HEK293 (cell line): ENCODE measurements at regions not wholly inside any gene's neighbourhood (a gene's known extent, or its start where the extent isn't known, plus 50 kb on each side); places are given as distances from the start of the nearest gene placed in this dataset.

ENCODE experiments used
- CTCF ChIA-PET: fragments of 350-600 bp; formaldehyde crosslinking; extraction: SDS; loops from one replicate; lab custom pipeline; 2021; ENCODE audit warnings: antibody characterized with exemption; lab: Yijun Ruan, JAX
- POLR2A ChIA-PET: fragments of 300-600 bp; formaldehyde crosslinking; extraction: SDS; loops from one replicate; lab custom pipeline; 2020; ENCODE audit warnings: antibody characterized with exemption, inconsistent platforms; lab: Yijun Ruan, JAX
- H3K27ac ChIP-seq: fragments of 200-500 bp; sonication (Bioruptor generic); 2 replicates; pipeline ENCODE4 v1.5.1; 2014; ENCODE audit warnings: low read depth, low read length, control low read depth, inconsistent platforms; ENCODE audit errors: extremely low read depth
- H3K36me3 ChIP-seq, 2 experiments: fragments of 200-500 bp in 1 of 2; sonication (Bioruptor generic) in 1 of 2; 1 replicate in 1 of 2; 2 replicates in 1 of 2; pipeline ENCODE4 v1.5.1; 2014 to 2017; ENCODE audit warnings: inconsistent platforms in 2 of 2, low read length in 2 of 2; ENCODE audit not compliant: control insufficient read depth in 2 of 2, insufficient read depth in 1 of 2
- H3K4me1 ChIP-seq: fragments of 200-500 bp; sonication (Bioruptor generic); 2 replicates; pipeline ENCODE4 v1.5.1; 2014; ENCODE audit warnings: mild to moderate bottlenecking, low read length, inconsistent platforms; ENCODE audit not compliant: control insufficient read depth, insufficient read depth
- H3K4me3 ChIP-seq: 2 replicates; pipeline ENCODE4 v1.5.1; 2011; ENCODE audit warnings: low read depth, mild to moderate bottlenecking, control low read depth, low read length, moderate library complexity
- H3K9me3 ChIP-seq: fragments of 200-500 bp; sonication (Bioruptor generic); 2 replicates; pipeline ENCODE4 v1.5.1; 2014; ENCODE audit warnings: low read depth, low read length, inconsistent platforms; ENCODE audit not compliant: control insufficient read depth, insufficient read depth
- EGR2 ChIP-seq: fragments of 450-650 bp; formaldehyde crosslinking; IDR thresholded peaks from 2 replicates; pipeline ENCODE4 v1.5.1; 2016; ENCODE audit warnings: low read depth, missing biosample characterization, missing genetic modification characterization
- FEZF1 ChIP-seq: fragments of 450-650 bp; formaldehyde crosslinking; IDR thresholded peaks from 2 replicates; pipeline ENCODE4 v1.5.1; 2016; ENCODE audit warnings: missing biosample characterization, missing genetic modification characterization
- KLF9 ChIP-seq: fragments of 450-650 bp; formaldehyde crosslinking; IDR thresholded peaks from 2 replicates; pipeline ENCODE4 v1.5.1; 2016; ENCODE audit warnings: missing biosample characterization, missing genetic modification characterization, low read depth
- MYNN ChIP-seq: fragments of 450-650 bp; formaldehyde crosslinking; IDR thresholded peaks from 2 replicates; pipeline ENCODE4 v1.5.1; 2016; ENCODE audit warnings: missing biosample characterization, missing genetic modification characterization, borderline replicate concordance
- MZF1 ChIP-seq: fragments of 450-650 bp; formaldehyde crosslinking; IDR thresholded peaks from 2 replicates; pipeline ENCODE4 v1.5.1; 2017; ENCODE audit warnings: missing biosample characterization, missing genetic modification characterization, borderline replicate concordance
- REPIN1 ChIP-seq: fragments of 450-650 bp; formaldehyde crosslinking; IDR thresholded peaks from 2 replicates; pipeline ENCODE4 v1.5.1; 2017; ENCODE audit warnings: missing biosample characterization, missing genetic modification characterization, low read depth
- YY1 ChIP-seq: fragments of 450-650 bp; formaldehyde crosslinking; IDR thresholded peaks from 2 replicates; pipeline ENCODE4 v1.5.1; 2018; ENCODE audit warnings: missing biosample characterization, missing genetic modification characterization
- ZBTB1 ChIP-seq: fragments of 450-650 bp; formaldehyde crosslinking; IDR thresholded peaks from 2 replicates; pipeline ENCODE4 v1.5.1; 2016; ENCODE audit warnings: missing biosample characterization, missing genetic modification characterization
- ZNF138 ChIP-seq: fragments of 450-650 bp; formaldehyde crosslinking; IDR thresholded peaks from 2 replicates; pipeline ENCODE4 v1.5.1; 2016; ENCODE audit warnings: missing biosample characterization, missing genetic modification characterization, borderline replicate concordance
- ZNF140 ChIP-seq: fragments of 450-650 bp; formaldehyde crosslinking; IDR thresholded peaks from 2 replicates; pipeline ENCODE4 v1.5.1; 2016; ENCODE audit warnings: missing biosample characterization, missing genetic modification characterization
- ZNF221 ChIP-seq: fragments of 450-650 bp; formaldehyde crosslinking; IDR thresholded peaks from 2 replicates; pipeline ENCODE4 v1.5.1; 2017; ENCODE audit warnings: missing biosample characterization, missing genetic modification characterization, borderline replicate concordance
- ZNF24 ChIP-seq: fragments of 450-650 bp; formaldehyde crosslinking; IDR thresholded peaks from 2 replicates; pipeline ENCODE4 v1.5.1; 2016; ENCODE audit warnings: missing biosample characterization, missing genetic modification characterization
- ZNF292 ChIP-seq: fragments of 450-650 bp; formaldehyde crosslinking; IDR thresholded peaks from 2 replicates; pipeline ENCODE4 v1.5.1; 2016; ENCODE audit warnings: low read depth, missing biosample characterization, missing genetic modification characterization, borderline replicate concordance
- ZNF302 ChIP-seq: fragments of 450-650 bp; formaldehyde crosslinking; IDR thresholded peaks from 2 replicates; pipeline ENCODE4 v1.5.1; 2016; ENCODE audit warnings: missing biosample characterization, missing genetic modification characterization, low read depth
- ZNF335 ChIP-seq: fragments of 450-650 bp; formaldehyde crosslinking; conservative IDR thresholded peaks from 2 replicates; pipeline ENCODE4 v1.5.1; 2016; ENCODE audit warnings: missing biosample characterization, missing genetic modification characterization
- ZNF544 ChIP-seq: fragments of 450-650 bp; formaldehyde crosslinking; IDR thresholded peaks from 2 replicates; pipeline ENCODE4 v1.5.0; 2017; ENCODE audit warnings: missing biosample characterization, missing genetic modification characterization
- ZNF555 ChIP-seq: fragments of 450-650 bp; formaldehyde crosslinking; conservative IDR thresholded peaks from 2 replicates; pipeline ENCODE4 v1.5.1; 2017; ENCODE audit warnings: missing biosample characterization, mild to moderate bottlenecking, missing genetic modification characterization, inconsistent platforms
- ZNF600 ChIP-seq: fragments of 450-650 bp; formaldehyde crosslinking; IDR thresholded peaks from 2 replicates; pipeline ENCODE4 v1.5.1; 2016; ENCODE audit warnings: missing biosample characterization, missing genetic modification characterization
- ZNF610 ChIP-seq: fragments of 450-650 bp; formaldehyde crosslinking; IDR thresholded peaks from 2 replicates; pipeline ENCODE4 v1.5.1; 2016; ENCODE audit warnings: missing biosample characterization, missing genetic modification characterization, borderline replicate concordance
- ZNF658 ChIP-seq: fragments of 450-650 bp; formaldehyde crosslinking; IDR thresholded peaks from 2 replicates; pipeline ENCODE4; 2016; ENCODE audit warnings: missing biosample characterization, missing genetic modification characterization
- ZNF701 ChIP-seq: fragments of 450-650 bp; formaldehyde crosslinking; IDR thresholded peaks from 2 replicates; pipeline ENCODE4 v1.5.1; 2016; ENCODE audit warnings: missing biosample characterization, missing genetic modification characterization
- ZNF707 ChIP-seq: fragments of 450-650 bp; formaldehyde crosslinking; IDR thresholded peaks from 2 replicates; pipeline ENCODE4 v1.5.1; 2016; ENCODE audit warnings: missing biosample characterization, missing genetic modification characterization
- TF ChIP-seq, protein P1 (sequence below): fragments of 450-650 bp; formaldehyde crosslinking; IDR thresholded peaks from 2 replicates; pipeline ENCODE4 v1.5.1; 2017; ENCODE audit warnings: missing biosample characterization, missing genetic modification characterization
- TF ChIP-seq, protein P2 (sequence below): fragments of 450-650 bp; formaldehyde crosslinking; IDR thresholded peaks from 2 replicates; pipeline ENCODE4 v1.5.1; 2016; ENCODE audit warnings: missing biosample characterization, missing genetic modification characterization
- TF ChIP-seq, protein P3 (sequence below): fragments of 450-650 bp; formaldehyde crosslinking; IDR thresholded peaks from 2 replicates; pipeline ENCODE4 v1.5.1; 2016; ENCODE audit warnings: missing biosample characterization, missing genetic modification characterization
- TF ChIP-seq, protein P4 (sequence below): fragments of 450-650 bp; formaldehyde crosslinking; IDR thresholded peaks from 2 replicates; pipeline ENCODE4 v1.5.1; 2017; ENCODE audit warnings: missing biosample characterization, mild to moderate bottlenecking, missing genetic modification characterization, moderate library complexity

DNA sequence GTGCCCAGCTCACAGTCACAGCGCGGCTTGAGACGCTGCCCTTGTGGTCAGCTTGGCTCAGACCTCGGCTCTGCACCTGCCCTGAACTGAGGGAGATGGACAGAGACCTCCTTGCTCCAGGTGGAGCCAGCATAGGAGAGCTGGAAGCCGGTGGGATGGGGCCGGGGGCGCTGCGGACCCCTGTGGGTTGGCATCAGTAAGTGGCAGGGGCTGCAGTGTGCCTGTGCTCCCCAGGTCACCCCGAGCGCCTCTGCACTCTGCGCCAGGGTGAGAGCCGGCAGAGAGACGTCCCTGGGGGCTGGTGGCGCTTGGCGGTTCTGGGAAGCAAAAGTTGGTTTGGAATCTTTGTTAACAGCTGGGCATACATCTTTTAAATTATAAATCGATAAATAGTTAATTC, 105.6 kb upstream of the TTC34 start:
- TF ChIP-seq YY1 (no peak), ZNF707 (no peak), MZF1 (tag by site-specific recombination) (no peak), MYNN (tag by site-specific recombination) (no peak), ZNF24 (tag by site-specific recombination) (no peak), ZNF335 (tag by site-specific recombination) (no peak), ZNF658 (tag by site-specific recombination) (no peak), ZNF544 (tag by site-specific recombination) (no peak), ZNF555 (tag by site-specific recombination) (no peak), ZNF610 (tag by site-specific recombination) (no peak), KLF9 (tag by site-specific recombination) (no peak), FEZF1 (no peak), ZNF221 (tag by site-specific recombination) (no peak)
- TF ChIP-seq, protein P1, sequence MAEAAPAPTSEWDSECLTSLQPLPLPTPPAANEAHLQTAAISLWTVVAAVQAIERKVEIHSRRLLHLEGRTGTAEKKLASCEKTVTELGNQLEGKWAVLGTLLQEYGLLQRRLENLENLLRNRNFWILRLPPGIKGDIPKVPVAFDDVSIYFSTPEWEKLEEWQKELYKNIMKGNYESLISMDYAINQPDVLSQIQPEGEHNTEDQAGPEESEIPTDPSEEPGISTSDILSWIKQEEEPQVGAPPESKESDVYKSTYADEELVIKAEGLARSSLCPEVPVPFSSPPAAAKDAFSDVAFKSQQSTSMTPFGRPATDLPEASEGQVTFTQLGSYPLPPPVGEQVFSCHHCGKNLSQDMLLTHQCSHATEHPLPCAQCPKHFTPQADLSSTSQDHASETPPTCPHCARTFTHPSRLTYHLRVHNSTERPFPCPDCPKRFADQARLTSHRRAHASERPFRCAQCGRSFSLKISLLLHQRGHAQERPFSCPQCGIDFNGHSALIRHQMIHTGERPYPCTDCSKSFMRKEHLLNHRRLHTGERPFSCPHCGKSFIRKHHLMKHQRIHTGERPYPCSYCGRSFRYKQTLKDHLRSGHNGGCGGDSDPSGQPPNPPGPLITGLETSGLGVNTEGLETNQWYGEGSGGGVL, result no peak
- TF ChIP-seq, protein P2, sequence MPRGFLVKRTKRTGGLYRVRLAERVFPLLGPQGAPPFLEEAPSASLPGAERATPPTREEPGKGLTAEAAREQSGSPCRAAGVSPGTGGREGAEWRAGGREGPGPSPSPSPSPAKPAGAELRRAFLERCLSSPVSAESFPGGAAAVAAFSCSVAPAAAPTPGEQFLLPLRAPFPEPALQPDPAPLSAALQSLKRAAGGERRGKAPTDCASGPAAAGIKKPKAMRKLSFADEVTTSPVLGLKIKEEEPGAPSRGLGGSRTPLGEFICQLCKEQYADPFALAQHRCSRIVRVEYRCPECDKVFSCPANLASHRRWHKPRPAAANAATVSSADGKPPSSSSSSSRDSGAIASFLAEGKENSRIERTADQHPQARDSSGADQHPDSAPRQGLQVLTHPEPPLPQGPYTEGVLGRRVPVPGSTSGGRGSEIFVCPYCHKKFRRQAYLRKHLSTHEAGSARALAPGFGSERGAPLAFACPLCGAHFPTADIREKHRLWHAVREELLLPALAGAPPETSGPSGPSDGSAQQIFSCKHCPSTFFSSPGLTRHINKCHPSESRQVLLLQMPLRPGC, result no peak
- TF ChIP-seq, protein P3, sequence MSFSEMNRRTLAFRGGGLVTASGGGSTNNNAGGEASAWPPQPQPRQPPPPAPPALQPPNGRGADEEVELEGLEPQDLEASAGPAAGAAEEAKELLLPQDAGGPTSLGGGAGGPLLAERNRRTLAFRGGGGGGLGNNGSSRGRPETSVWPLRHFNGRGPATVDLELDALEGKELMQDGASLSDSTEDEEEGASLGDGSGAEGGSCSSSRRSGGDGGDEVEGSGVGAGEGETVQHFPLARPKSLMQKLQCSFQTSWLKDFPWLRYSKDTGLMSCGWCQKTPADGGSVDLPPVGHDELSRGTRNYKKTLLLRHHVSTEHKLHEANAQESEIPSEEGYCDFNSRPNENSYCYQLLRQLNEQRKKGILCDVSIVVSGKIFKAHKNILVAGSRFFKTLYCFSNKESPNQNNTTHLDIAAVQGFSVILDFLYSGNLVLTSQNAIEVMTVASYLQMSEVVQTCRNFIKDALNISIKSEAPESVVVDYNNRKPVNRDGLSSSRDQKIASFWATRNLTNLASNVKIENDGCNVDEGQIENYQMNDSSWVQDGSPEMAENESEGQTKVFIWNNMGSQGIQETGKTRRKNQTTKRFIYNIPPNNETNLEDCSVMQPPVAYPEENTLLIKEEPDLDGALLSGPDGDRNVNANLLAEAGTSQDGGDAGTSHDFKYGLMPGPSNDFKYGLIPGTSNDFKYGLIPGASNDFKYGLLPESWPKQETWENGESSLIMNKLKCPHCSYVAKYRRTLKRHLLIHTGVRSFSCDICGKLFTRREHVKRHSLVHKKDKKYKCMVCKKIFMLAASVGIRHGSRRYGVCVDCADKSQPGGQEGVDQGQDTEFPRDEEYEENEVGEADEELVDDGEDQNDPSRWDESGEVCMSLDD, result no peak
- ChIA-PET CTCF (no interaction called here), POLR2A (no interaction called here)
- Histone ChIP-seq H3K4me1 (no peaks in the 10 kb centered on the region), H3K4me3 (no peak overlapping the region), H3K9me3 (no peaks in the 10 kb centered on the region), H3K27ac (no peak overlapping the region), H3K36me3 (no peaks in the 10 kb centered on the region)

DNA sequence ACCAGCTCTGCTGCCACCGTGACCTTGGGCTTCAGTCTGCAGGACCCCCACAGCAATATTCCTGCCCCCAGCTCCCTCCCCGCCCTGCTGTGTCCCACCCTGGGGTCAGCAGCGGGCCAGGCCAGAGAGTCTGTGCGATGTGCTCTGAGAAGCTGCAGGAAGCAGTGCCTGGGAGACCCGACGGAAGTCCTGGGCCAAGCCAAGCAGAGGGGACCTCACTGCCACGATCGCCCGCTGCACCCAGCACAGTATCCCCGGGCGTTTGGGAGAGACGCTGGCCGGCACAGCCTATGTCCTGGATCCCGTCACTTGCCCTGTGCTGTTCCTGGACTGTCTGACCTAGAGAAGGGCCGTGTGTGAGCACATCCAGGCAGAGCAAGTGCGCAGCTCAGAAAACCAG, 106.6 kb upstream of the TTC34 start:
- no peak overlapping the region for H3K4me3 ChIP-seq
- POLR2A ChIA-PET, result no interaction called here
- no peak overlapping the region for H3K27ac ChIP-seq
- CTCF ChIA-PET, result no interaction called here
- no peaks in the 10 kb centered on the region for H3K4me1 ChIP-seq
- TF ChIP-seq ZNF140 (tag by site-specific recombination) (no peak), ZNF302 (tag by site-specific recombination) (no peak), EGR2 (tag by site-specific recombination) (no peak), REPIN1 (tag by site-specific recombination) (no peak), ZNF292 (tag by site-specific recombination) (no peak), ZBTB1 (tag by site-specific recombination) (no peak), ZNF600 (tag by site-specific recombination) (no peak), ZNF701 (tag by site-specific recombination) (no peak), ZNF138 (no peak)
- TF ChIP-seq, protein P4, sequence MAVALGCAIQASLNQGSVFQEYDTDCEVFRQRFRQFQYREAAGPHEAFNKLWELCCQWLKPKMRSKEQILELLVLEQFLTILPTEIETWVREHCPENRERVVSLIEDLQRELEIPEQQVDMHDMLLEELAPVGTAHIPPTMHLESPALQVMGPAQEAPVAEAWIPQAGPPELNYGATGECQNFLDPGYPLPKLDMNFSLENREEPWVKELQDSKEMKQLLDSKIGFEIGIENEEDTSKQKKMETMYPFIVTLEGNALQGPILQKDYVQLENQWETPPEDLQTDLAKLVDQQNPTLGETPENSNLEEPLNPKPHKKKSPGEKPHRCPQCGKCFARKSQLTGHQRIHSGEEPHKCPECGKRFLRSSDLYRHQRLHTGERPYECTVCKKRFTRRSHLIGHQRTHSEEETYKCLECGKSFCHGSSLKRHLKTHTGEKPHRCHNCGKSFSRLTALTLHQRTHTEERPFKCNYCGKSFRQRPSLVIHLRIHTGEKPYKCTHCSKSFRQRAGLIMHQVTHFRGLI, result no peak
- H3K9me3 ChIP-seq, result no peaks in the 10 kb centered on the region
- no peaks in the 10 kb centered on the region for H3K36me3 ChIP-seq
